ENCODE measurements at regions not wholly inside any gene's neighbourhood (a gene's known extent, or its start where the extent isn't known, plus 50 kb on each side); places are given as distances from the start of the nearest gene placed in this dataset.

- no peak overlapping the region for H2AFZ ChIP-seq
- H3K79me2 ChIP-seq (replicated peaks; ENCODE audit: insufficient read depth): no peaks in the 10 kb centered on the region
- Mint-ChIP-seq H3K4me1 (no peaks in the 10 kb centered on the region; the same call in 2 of the 3 replicates), H3K27ac (no peak overlapping the region), H3K9me3 (no peaks in the 10 kb centered on the region), H3K36me3 (ENCODE audit: low read depth) (no peaks in the 10 kb centered on the region), H3K27me3 (ENCODE audit: insufficient read depth, low read depth, poor library complexity) (peaks cover 1% of the 10 kb centered on the region), H3K4me3 (no peak overlapping the region)
- TF ChIP-seq ETS1 (IDR thresholded peaks at IDR 0.05): no peak
- no peak for TF ChIP-seq EZH2 (IDR thresholded peaks at IDR 0.05; ENCODE audit: low read depth, unreplicated experiment)
- no peak for TF ChIP-seq CTCF (conservative IDR thresholded peaks at IDR 0.05; ENCODE audit: low read depth in 2 of 2)
- no peak for TF ChIP-seq NANOG (IDR thresholded peaks at IDR 0.05; ENCODE audit: borderline replicate concordance)
- no peak for TF ChIP-seq ZNF114 (CRISPR knock-in tag; IDR thresholded peaks at IDR 0.05)
- TF ChIP-seq, protein P1, sequence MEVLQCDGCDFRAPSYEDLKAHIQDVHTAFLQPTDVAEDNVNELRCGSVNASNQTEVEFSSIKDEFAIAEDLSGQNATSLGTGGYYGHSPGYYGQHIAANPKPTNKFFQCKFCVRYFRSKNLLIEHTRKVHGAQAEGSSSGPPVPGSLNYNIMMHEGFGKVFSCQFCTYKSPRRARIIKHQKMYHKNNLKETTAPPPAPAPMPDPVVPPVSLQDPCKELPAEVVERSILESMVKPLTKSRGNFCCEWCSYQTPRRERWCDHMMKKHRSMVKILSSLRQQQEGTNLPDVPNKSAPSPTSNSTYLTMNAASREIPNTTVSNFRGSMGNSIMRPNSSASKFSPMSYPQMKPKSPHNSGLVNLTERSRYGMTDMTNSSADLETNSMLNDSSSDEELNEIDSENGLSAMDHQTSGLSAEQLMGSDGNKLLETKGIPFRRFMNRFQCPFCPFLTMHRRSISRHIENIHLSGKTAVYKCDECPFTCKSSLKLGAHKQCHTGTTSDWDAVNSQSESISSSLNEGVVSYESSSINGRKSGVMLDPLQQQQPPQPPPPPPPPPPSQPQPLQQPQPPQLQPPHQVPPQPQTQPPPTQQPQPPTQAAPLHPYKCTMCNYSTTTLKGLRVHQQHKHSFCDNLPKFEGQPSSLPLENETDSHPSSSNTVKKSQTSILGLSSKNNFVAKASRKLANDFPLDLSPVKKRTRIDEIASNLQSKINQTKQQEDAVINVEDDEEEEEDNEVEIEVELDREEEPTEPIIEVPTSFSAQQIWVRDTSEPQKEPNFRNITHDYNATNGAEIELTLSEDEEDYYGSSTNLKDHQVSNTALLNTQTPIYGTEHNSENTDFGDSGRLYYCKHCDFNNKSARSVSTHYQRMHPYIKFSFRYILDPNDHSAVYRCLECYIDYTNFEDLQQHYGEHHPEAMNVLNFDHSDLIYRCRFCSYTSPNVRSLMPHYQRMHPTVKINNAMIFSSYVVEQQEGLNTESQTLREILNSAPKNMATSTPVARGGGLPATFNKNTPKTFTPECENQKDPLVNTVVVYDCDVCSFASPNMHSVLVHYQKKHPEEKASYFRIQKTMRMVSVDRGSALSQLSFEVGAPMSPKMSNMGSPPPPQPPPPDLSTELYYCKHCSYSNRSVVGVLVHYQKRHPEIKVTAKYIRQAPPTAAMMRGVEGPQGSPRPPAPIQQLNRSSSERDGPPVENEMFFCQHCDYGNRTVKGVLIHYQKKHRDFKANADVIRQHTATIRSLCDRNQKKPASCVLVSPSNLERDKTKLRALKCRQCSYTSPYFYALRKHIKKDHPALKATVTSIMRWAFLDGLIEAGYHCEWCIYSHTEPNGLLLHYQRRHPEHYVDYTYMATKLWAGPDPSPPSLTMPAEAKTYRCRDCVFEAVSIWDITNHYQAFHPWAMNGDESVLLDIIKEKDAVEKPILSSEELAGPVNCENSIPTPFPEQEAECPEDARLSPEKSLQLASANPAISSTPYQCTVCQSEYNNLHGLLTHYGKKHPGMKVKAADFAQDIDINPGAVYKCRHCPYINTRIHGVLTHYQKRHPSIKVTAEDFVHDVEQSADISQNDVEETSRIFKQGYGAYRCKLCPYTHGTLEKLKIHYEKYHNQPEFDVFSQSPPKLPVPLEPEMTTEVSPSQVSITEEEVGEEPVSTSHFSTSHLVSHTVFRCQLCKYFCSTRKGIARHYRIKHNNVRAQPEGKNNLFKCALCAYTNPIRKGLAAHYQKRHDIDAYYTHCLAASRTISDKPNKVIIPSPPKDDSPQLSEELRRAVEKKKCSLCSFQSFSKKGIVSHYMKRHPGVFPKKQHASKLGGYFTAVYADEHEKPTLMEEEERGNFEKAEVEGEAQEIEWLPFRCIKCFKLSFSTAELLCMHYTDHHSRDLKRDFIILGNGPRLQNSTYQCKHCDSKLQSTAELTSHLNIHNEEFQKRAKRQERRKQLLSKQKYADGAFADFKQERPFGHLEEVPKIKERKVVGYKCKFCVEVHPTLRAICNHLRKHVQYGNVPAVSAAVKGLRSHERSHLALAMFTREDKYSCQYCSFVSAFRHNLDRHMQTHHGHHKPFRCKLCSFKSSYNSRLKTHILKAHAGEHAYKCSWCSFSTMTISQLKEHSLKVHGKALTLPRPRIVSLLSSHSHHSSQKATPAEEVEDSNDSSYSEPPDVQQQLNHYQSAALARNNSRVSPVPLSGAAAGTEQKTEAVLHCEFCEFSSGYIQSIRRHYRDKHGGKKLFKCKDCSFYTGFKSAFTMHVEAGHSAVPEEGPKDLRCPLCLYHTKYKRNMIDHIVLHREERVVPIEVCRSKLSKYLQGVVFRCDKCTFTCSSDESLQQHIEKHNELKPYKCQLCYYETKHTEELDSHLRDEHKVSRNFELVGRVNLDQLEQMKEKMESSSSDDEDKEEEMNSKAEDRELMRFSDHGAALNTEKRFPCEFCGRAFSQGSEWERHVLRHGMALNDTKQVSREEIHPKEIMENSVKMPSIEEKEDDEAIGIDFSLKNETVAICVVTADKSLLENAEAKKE (CRISPR knock-in tag; IDR thresholded peaks at IDR 0.05): no peak
- TF ChIP-seq POLR2AphosphoS5 (IDR thresholded peaks at IDR 0.05; ENCODE audit: low read depth): no peak
- TF ChIP-seq STAT1 (IDR thresholded peaks at IDR 0.05; ENCODE audit: unreplicated experiment): no peak
- TF ChIP-seq ZNF331 (CRISPR knock-in tag; IDR thresholded peaks at IDR 0.05; ENCODE audit: low read depth): no peak
- no peak for TF ChIP-seq CREB1 (CRISPR knock-in tag; IDR thresholded peaks at IDR 0.05; ENCODE audit: low read depth)
- TF ChIP-seq REST (IDR thresholded peaks at IDR 0.05; ENCODE audit: unreplicated experiment): no peak
- 0 out of 2 replicates have a peak, but pooled peaks cover 8% of the 10 kb centered on the region for H3K9me2 ChIP-seq (ENCODE audit: insufficient read depth)
- no peaks in the 10 kb centered on the region for H3F3A ChIP-seq (replicated peaks; ENCODE audit: low read depth)
- H3K4me3 ChIP-seq: no peak overlapping the region
- no peak for ATAC-seq
- no peaks in the 10 kb centered on the region for H4K20me1 ChIP-seq (replicated peaks; ENCODE audit: insufficient read depth)
- no peaks in the 10 kb centered on the region for H3K27me3 ChIP-seq (ENCODE audit: insufficient read depth)
- no peak overlapping the region for H3K4me2 ChIP-seq
- H3K27ac ChIP-seq (ENCODE audit: low read depth): no peak overlapping the region
- DNase-seq (ENCODE audit: low spot score): no peak
- H3K36me3 ChIP-seq (ENCODE audit: insufficient read depth): no peaks in the 10 kb centered on the region
- H3K4me1 ChIP-seq (ENCODE audit: insufficient read depth): no peaks in the 10 kb centered on the region
Observed at GRCh38 chr9:90016272-90016671, 411.5 kb downstream of the GADD45G start.

Data from GM23338 (cell line).